ENCODE measurements at regions not wholly inside any gene's neighbourhood (a gene's known extent, or its start where the extent isn't known, plus 50 kb on each side); places are given as distances from the start of the nearest gene placed in this dataset.

DNA sequence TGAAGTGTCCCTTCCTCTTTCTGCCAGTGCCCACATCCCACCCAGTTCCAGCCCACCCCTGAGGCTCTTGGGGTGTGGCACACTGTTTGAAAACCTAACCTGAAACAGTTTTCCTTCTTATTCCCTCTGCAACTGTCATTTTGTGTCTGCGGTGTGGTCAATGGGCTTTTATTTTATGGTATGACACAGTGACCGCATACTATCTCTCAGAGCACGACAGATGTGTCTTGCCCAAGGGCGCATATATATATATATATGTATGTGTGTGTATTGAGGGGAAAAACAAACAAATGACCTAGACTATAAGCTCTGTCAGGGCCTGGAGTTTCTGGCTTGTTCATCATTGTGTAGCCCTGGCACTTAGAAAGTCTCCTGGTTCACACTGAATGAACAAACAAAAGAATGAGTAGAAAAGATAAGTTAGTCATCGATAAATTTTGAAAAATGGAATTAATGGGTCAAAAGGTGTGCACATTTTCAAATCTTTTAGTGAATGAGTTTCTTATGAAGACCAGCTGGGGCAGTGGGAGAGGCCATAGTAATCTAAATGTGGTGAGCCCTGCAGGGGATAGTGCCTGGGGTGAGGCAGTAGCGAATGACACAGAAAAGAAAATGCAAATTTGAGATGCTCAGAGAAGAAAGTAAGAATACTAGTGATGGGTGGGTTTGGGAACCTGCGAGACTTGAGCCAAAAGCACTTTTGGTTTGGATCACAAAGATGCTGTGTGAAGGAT, 198.4 kb downstream of the SNX10 start:
- Histone ChIP-seq H3K27ac (ENCODE audit: low read depth in 1 of 2, low read length in 2 of 2) (no peak overlapping the region), H3K9me3 (ENCODE audit: control insufficient read depth in 4 of 4, low read length in 3 of 4) (no peaks in the 10 kb centered on the region), H3K27me3 (ENCODE audit: control insufficient read depth in 4 of 4, insufficient read depth in 4 of 4, low read length in 3 of 4) (peaks cover 0 to 3% (median 0%) of the 10 kb centered on the region in 4 donors), H3K4me1 (ENCODE audit: control insufficient read depth in 4 of 4, insufficient read depth in 4 of 4, low read length in 3 of 4) (no peaks in the 10 kb centered on the region), H3K9ac (ENCODE audit: low read depth in 1 of 2, low read length in 2 of 2) (no peak overlapping the region), H3K4me3 (ENCODE audit: low read depth in 1 of 3, low read length in 3 of 3) (no peak overlapping the region), H3K36me3 (ENCODE audit: control insufficient read depth in 4 of 4, insufficient read depth in 3 of 4, low read depth in 1 of 4, low read length in 3 of 4) (no peaks in the 10 kb centered on the region)
- DNase-seq (ENCODE audit: low spot score) = no peak
- WGBS = 88% methylated on average over 7 of the region's 7 CpGs
- no peak for TF ChIP-seq MAX (IDR thresholded peaks at IDR 0.05)
- TF ChIP-seq RXRA (IDR thresholded peaks at IDR 0.05) = no peak
- no peak for TF ChIP-seq SP1 (IDR thresholded peaks at IDR 0.05)
- no peak for TF ChIP-seq TAF1 (conservative IDR thresholded peaks at IDR 0.05)
- no peak for TF ChIP-seq CTCF (IDR thresholded peaks at IDR 0.05; ENCODE audit: low read depth, low read length, missing input control)
- TF ChIP-seq YY1 (IDR thresholded peaks at IDR 0.05) = no peak
- TF ChIP-seq HNF4G (IDR thresholded peaks at IDR 0.05) = no peak
- TF ChIP-seq HNF4A (conservative IDR thresholded peaks at IDR 0.05) = no peak

- H3K9me3 ChIP-seq (ENCODE audit: control insufficient read depth in 4 of 4, low read length in 3 of 4) = no peaks in the 10 kb centered on the region
- DNase-seq (ENCODE audit: low spot score) = no peak
- peaks cover 0 to 3% (median 0%) of the 10 kb centered on the region in 4 donors for H3K27me3 ChIP-seq (ENCODE audit: control insufficient read depth in 4 of 4, insufficient read depth in 4 of 4, low read length in 3 of 4)
- 64% methylated on average over 10 of the region's 10 CpGs for WGBS
- no peaks in the 10 kb centered on the region for H3K4me1 ChIP-seq (ENCODE audit: control insufficient read depth in 4 of 4, insufficient read depth in 4 of 4, low read length in 3 of 4)
- no peak overlapping the region for H3K4me3 ChIP-seq (ENCODE audit: low read depth in 1 of 3, low read length in 3 of 3)
- no peaks in the 10 kb centered on the region for H3K36me3 ChIP-seq (ENCODE audit: control insufficient read depth in 4 of 4, insufficient read depth in 3 of 4, low read depth in 1 of 4, low read length in 3 of 4)
- TF ChIP-seq EGR1 (IDR thresholded peaks at IDR 0.05; ENCODE audit: low read depth in 2 of 2) (no peak), MAX (IDR thresholded peaks at IDR 0.05) (no peak), HNF4G (IDR thresholded peaks at IDR 0.05) (no peak), CTCF (IDR thresholded peaks at IDR 0.05; ENCODE audit: low read depth, low read length, missing input control) (no peak), RAD21 (IDR thresholded peaks at IDR 0.05) (no peak), RXRA (IDR thresholded peaks at IDR 0.05) (no peak), FOXA2 (IDR thresholded peaks at IDR 0.05) (no peak), HNF4A (conservative IDR thresholded peaks at IDR 0.05) (no peak)
- H3K27ac ChIP-seq (ENCODE audit: low read depth in 1 of 2, low read length in 2 of 2) = no peak overlapping the region
- H3K9ac ChIP-seq (ENCODE audit: low read depth in 1 of 2, low read length in 2 of 2) = no peak overlapping the region
Measured at GRCh38 chr7:26490640-26491624, 199.3 kb downstream of the SNX10 start.
